Lung (tissue), 11 donors: ENCODE measurements at regions not wholly inside any gene's neighbourhood (a gene's known extent, or its start where the extent isn't known, plus 50 kb on each side); places are given as distances from the start of the nearest gene placed in this dataset.
A peak's percentile ranks its signal among the peaks of the same experiment; 100 is the strongest.
"Not testable (repeated sequence)": the region's sequence is repeated elsewhere in the genome, so short reads cannot be mapped to it uniquely, and the experiment has no call there.

Experiments
- ATAC-seq: fragments of 200-7000 bp; cut with Tn5 transposase; one replicate; pipeline ENCODE4 v1.9.1; 2020; ENCODE audit warnings: moderate number of reproducible peaks; ENCODE audit not compliant: insufficient read depth, low FRiP score
- DNase-seq, 3 donors: peaks; one replicate each; pipeline ENCODE4 v3.0.0-alpha.2; 2013 to 2017
- H3K27ac ChIP-seq, 2 donors: one replicate each; pipeline ENCODE4 v1.5.1; 2013; ENCODE audit warnings: mild to moderate bottlenecking in 2 of 2, moderate library complexity in 2 of 2, control low read depth in 1 of 2, inconsistent platforms in 1 of 2, low read depth in 1 of 2, low read length in 1 of 2
- H3K27me3 ChIP-seq, 3 donors: one replicate each; pipeline ENCODE4 v1.5.1; 2013; ENCODE audit warnings: low read length in 2 of 3; ENCODE audit not compliant: control insufficient read depth in 3 of 3, insufficient read depth in 3 of 3
- H3K36me3 ChIP-seq, 4 donors: one replicate each; pipeline ENCODE4 v1.5.1; 2013; ENCODE audit warnings: low read length in 4 of 4, mild to moderate bottlenecking in 1 of 4, moderate library complexity in 1 of 4; ENCODE audit not compliant: control insufficient read depth in 4 of 4, insufficient read depth in 4 of 4
- H3K4me1 ChIP-seq, 5 donors: one replicate each; pipeline ENCODE4 v1.5.1; 2013; ENCODE audit warnings: low read length in 5 of 5, mild to moderate bottlenecking in 2 of 5, moderate library complexity in 1 of 5; ENCODE audit not compliant: control insufficient read depth in 5 of 5, insufficient read depth in 5 of 5
- H3K4me3 ChIP-seq: one replicate; pipeline ENCODE4 v1.5.1; 2013; ENCODE audit warnings: mild to moderate bottlenecking, control low read depth, moderate library complexity
- H3K9ac ChIP-seq, 2 donors: one replicate each; pipeline ENCODE4 v1.5.1; 2013; ENCODE audit warnings: low read length in 2 of 2, control low read depth in 1 of 2; ENCODE audit not compliant: insufficient read depth in 1 of 2
- H3K9me3 ChIP-seq, 4 donors: one replicate each; pipeline ENCODE4 v1.5.1; 2013; ENCODE audit warnings: low read length in 3 of 4, mild to moderate bottlenecking in 1 of 4, moderate library complexity in 1 of 4; ENCODE audit not compliant: control insufficient read depth in 4 of 4, insufficient read depth in 3 of 4
- WGBS, 2 donors: extraction: QIAGEN DNeasy Blood & Tissue Kit; methylation state at CpG; one replicate each; pipeline ENCODE4 v1.1.7; 2013; 5-methylcytosine and 5-hydroxymethylcytosine counted together
- TF ChIP-seq, protein P1 (sequence below): IDR thresholded peaks from 2 replicates; pipeline ENCODE4 v1.5.1; 2012; ENCODE audit warnings: mild to moderate bottlenecking; ENCODE audit errors: control extremely low read depth, extremely low read depth
- donor health status: control.
- donor health status: control.
- donor health status: Bipolar disorder and iron deficiency.
- donor health status: healthy.
- donor health status: DM: yes; HTN: yes; CAD: no.

DNA sequence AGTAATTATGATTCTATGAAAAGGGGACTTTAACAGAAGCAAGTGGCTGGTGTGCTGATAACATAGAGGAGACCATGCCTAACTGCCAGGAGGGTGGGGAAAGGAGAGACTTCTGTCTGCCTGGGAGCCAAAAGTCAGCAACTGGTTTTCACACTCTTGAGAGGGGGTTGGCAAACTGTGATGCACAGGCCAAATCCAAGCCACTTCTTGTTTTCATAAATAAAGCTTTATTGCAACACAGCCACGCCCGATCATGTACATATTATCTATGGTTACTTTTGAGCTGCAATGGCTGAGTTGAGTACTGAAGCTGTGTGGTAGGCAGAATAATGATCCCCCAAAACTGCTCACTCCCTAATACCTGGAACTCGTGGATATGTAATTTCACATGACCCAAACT, 208.4 kb downstream of the LNPK start:
- DNase-seq (no peak), ATAC-seq (no peak)
- H3K9ac ChIP-seq, result no peak overlapping the region
- WGBS, 2 donors, result 85 to 89% methylated on average over 3 of the region's 3 CpGs
- H3K4me1 ChIP-seq, result peaks cover 0 to 6% (median 0%) of the 10 kb centered on the region in 5 donors
- H3K36me3 ChIP-seq, result no peaks in the 10 kb centered on the region
- H3K4me3 ChIP-seq, result no peak overlapping the region
- TF ChIP-seq, protein P1, sequence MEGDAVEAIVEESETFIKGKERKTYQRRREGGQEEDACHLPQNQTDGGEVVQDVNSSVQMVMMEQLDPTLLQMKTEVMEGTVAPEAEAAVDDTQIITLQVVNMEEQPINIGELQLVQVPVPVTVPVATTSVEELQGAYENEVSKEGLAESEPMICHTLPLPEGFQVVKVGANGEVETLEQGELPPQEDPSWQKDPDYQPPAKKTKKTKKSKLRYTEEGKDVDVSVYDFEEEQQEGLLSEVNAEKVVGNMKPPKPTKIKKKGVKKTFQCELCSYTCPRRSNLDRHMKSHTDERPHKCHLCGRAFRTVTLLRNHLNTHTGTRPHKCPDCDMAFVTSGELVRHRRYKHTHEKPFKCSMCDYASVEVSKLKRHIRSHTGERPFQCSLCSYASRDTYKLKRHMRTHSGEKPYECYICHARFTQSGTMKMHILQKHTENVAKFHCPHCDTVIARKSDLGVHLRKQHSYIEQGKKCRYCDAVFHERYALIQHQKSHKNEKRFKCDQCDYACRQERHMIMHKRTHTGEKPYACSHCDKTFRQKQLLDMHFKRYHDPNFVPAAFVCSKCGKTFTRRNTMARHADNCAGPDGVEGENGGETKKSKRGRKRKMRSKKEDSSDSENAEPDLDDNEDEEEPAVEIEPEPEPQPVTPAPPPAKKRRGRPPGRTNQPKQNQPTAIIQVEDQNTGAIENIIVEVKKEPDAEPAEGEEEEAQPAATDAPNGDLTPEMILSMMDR, result no peak
- H3K27me3 ChIP-seq, result no peaks in the 10 kb centered on the region
- H3K27ac ChIP-seq, result no peak overlapping the region
- H3K9me3 ChIP-seq, result peaks cover 0 to 12% (median 4%) of the 10 kb centered on the region in 4 donors

DNA sequence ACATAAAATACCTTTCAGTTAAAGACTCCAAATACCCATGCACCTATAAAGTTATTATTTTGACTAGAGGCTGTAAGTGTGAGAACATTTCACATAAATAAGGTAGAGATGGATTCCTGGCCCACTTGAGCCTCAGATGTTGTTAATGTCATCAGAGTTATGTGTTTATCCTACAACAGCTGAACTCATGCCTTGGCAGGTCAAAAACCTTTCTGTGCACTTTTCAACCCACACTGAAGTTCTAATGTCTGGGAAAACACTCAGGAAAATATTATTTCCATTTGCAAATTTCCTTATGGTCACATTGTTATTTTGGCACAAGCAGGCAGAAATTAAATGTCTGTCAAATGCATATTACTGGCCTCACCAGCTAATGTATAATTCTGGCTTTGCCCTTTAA, 209.2 kb downstream of the LNPK start:
- peak in 2 of 3 donors; percentile 14 to 28 for DNase-seq
- Histone ChIP-seq H3K27ac (no peak overlapping the region), H3K4me1 (peaks cover 0 to 6% (median 0%) of the 10 kb centered on the region in 5 donors)

DNA sequence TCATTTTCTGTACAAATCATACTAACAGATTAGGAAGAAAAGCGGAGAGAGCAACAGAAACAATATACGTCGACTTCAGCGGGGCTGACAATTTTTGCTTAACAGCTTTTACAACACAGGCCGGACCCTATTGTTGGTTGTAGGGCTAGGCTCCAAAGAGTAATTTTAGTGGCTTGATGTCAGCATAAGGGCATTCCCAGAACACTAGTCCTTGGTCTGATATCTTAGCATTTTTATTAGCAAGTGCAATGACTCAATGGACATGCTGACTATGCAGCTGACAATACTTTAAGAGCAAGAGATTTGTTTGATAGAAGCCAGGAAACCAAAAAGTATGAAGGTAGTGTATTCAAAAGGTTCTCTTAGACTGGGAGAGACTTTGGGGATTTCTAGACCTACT, 209.9 kb downstream of the LNPK start:
- Histone ChIP-seq H3K36me3 (no peaks in the 10 kb centered on the region), H3K27ac (no peak overlapping the region), H3K4me1 (peaks cover 0 to 6% (median 0%) of the 10 kb centered on the region in 5 donors), H3K9ac (peak overlapping the region in 1 of 2 donors; percentile 0), H3K9me3 (peaks cover 0 to 8% (median 4%) of the 10 kb centered on the region in 4 donors), H3K4me3 (no peak overlapping the region), H3K27me3 (no peaks in the 10 kb centered on the region)
- WGBS, 2 donors, result 94 to 96% methylated on average over 5 of the region's 5 CpGs
- DNase-seq (no peak), ATAC-seq (no peak)
- TF ChIP-seq, protein P1, result no peak

More for the DNA sequence above, 209.2 kb downstream of the LNPK start:
- TF ChIP-seq, protein P1, result no peak
- no peak for ATAC-seq
- H3K4me3 ChIP-seq, result no peak overlapping the region
- H3K9me3 ChIP-seq, result peaks cover 0 to 12% (median 4%) of the 10 kb centered on the region in 4 donors
- H3K27me3 ChIP-seq, result no peaks in the 10 kb centered on the region
- no peaks in the 10 kb centered on the region for H3K36me3 ChIP-seq
- no peak overlapping the region for H3K9ac ChIP-seq

DNA sequence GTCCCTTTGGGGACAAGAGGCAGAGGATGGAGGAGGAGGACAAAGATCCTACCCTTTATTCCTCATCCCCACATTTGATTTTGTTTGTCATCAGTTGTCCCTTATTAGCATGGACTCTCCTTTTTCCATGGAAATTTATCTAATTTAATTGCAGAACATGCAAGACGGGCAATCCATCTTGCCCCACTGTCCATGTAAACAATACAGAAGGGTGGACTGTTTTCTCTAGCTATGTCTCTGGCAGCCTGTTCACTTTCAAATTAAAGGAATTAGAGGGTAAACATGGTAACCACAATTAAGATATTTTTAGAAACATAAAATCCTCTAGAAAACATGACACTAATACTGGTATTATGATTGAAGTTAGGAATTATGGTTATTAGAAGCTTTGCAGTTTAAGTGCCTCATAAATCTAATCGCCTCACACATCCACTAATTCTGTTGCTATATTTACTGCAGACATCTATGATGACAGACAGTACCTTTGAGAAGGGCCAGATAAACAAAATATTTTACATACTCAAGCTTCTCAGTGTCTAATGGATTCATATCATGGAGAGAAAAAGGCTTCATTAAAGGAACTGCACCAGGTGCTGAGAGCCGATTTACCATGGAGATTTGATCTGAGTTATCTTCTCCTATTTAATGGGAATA, 215.5 kb downstream of the LNPK start:
- no peaks in the 10 kb centered on the region for H3K36me3 ChIP-seq
- WGBS, 2 donors, result 85 to 92% methylated on average over 3 of the region's 3 CpGs
- no peaks in the 10 kb centered on the region for H3K9me3 ChIP-seq
- peaks cover 0 to under 1% (median 0%) of the 10 kb centered on the region in 5 donors for H3K4me1 ChIP-seq
- DNase-seq (no peak), ATAC-seq (no peak)
- no peak overlapping the region for H3K27ac ChIP-seq
- no peak overlapping the region for H3K9ac ChIP-seq
- TF ChIP-seq, protein P1, result no peak
- no peak overlapping the region for H3K4me3 ChIP-seq
- H3K27me3 ChIP-seq, result no peaks in the 10 kb centered on the region

DNA sequence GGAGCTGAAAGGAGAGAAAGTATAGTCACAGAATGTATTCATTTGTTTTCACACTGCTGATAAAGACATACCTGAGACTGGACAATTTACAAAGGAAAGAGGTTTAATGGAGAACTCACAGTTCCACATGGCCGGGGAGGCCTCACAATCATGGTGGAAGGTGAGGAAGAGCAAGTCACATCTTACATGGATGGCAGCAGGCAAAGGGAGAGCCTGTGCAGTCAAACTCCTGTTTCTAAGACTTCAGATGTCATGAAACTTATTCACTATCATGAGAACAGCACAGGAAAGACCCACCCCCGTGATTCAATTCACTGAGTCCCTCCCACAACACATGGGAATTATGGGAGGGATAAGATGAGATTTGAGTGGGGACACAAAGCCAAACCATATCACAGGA, 224.7 kb downstream of the LNPK start:
- WGBS, 2 donors, result 80 to 92% methylated on average over 2 of the region's 2 CpGs
- not testable (repeated sequence) for H3K27me3 ChIP-seq, ATAC-seq, H3K4me3 ChIP-seq, DNase-seq, H3K27ac ChIP-seq, H3K9ac ChIP-seq, H3K36me3 ChIP-seq, H3K4me1 ChIP-seq, H3K9me3 ChIP-seq
